ENCODE measurements at regions not wholly inside any gene's neighbourhood (a gene's known extent, or its start where the extent isn't known, plus 50 kb on each side); places are given as distances from the start of the nearest gene placed in this dataset.
"Not testable (repeated sequence)": the region's sequence is repeated elsewhere in the genome, so short reads cannot be mapped to it uniquely, and the experiment has no call there.

DNA sequence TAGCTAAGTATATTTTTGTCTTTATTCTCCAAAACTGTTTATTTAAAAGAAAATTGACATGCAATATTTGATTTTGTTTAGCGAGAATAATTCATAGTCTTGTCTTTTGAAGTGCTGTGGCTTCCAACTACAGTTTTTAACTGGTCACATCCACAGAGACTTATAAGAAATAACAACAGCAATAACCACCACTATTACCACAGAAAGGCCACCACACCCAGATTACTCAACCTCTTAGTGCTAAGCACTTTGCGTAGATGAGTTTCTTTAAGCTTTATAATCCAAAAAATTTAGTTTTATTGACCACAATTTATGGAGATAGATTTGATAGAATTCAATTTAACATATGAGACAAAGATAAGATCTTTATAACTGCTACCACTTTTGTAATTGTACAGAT, 468.4 kb upstream of the UBE2E2 start:
- TF ChIP-seq CTCF (IDR thresholded peaks at IDR 0.05; ENCODE audit: insufficient read depth, low read depth, low read length, missing control alignments), result no peak
- DNase-seq (ENCODE audit: low read depth), result no peak
- no peak overlapping the region for H3K4me3 ChIP-seq (ENCODE audit: low read depth, low read length)

- DNase-seq (ENCODE audit: low read depth), result no peak
- TF ChIP-seq CTCF (IDR thresholded peaks at IDR 0.05; ENCODE audit: insufficient read depth, low read depth, low read length, missing control alignments), result no peak
- H3K4me3 ChIP-seq (ENCODE audit: low read depth, low read length), result no peak overlapping the region
Observed at GRCh38 chr3:22735373-22735772, 467.8 kb upstream of the UBE2E2 start.

DNA sequence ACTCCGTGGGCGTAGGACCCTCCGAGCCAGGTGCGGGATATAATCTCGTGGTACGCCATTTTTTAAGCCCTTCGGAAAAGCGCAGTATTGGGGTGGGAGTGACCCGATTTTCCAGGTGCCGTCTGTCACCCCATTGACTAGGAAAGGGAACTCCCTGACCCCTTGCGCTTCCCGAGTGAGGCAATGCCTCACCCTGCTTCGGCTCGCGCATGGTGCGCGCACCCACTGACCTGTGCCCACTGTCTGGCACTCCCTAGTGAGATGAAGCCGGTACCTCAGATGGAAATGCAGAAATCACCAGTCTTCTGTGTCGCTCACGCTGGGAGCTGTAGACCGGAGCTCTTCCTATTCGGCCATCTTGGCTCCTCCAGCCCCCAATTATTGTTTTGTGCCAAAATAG, 459.7 kb upstream of the UBE2E2 start:
- DNase-seq (ENCODE audit: low read depth); H3K4me3 ChIP-seq (ENCODE audit: low read depth, low read length): not testable (repeated sequence)

GRCh38 chr3:22745321-22745720, 457.8 kb upstream of the UBE2E2 start:
- no peak for DNase-seq (ENCODE audit: low read depth)
- H3K4me3 ChIP-seq (ENCODE audit: low read depth, low read length), result no peak overlapping the region
- no peak for TF ChIP-seq CTCF (IDR thresholded peaks at IDR 0.05; ENCODE audit: insufficient read depth, low read depth, low read length, missing control alignments)

DNA sequence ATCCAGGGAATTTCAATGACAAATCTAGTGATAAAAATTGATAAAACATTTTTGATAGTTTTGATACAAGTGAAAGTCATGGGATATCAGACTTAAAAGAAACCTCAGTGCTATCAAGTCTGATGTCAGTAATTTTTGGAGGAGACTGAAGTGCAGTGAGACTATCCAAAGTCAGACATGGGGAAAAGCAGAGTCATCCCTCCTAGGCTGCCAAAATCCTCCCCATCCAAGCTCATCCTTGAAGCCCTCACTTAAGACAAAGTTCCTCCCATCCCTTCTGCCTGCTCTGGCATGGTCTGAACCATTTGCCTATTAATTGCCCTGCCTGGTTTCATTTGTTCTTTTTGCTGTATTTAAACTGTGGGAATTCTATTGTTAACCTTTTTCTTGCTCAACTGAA, 456.9 kb upstream of the UBE2E2 start:
- no peak overlapping the region for H3K4me3 ChIP-seq (ENCODE audit: low read depth, low read length)
- no peak for DNase-seq (ENCODE audit: low read depth)
- no peak for TF ChIP-seq CTCF (IDR thresholded peaks at IDR 0.05; ENCODE audit: insufficient read depth, low read depth, low read length, missing control alignments)

DNA sequence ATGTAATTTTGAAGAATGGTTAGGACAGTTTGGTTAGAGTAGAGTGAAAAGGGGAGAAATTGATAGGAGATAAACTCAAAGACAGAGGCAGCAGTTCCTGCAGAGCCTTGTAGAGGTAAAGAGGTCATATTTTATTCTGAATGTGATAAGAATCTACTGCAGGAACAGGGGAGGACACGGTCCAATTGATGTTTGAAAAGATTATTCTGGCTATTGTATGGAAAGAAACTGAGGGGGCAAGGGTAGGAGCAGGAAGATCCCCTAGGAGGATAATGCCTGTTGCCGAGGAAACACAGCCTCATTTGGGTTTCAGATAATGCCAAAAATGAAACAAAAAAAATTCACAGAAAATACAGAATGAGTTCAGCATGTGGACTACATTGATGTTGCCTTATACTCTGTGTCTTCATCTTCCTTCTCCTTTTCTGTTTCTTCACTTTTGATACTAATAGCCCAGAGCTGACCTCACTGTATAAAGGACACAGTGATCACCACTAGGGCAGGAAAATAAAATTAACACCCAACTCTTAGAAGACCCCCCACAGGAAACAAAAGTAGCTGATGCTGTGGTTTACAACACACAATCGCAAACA, 454.6 kb upstream of the UBE2E2 start:
- no peak for DNase-seq (ENCODE audit: low read depth)
- no peak for TF ChIP-seq CTCF (IDR thresholded peaks at IDR 0.05; ENCODE audit: insufficient read depth, low read depth, low read length, missing control alignments)
- no peak overlapping the region for H3K4me3 ChIP-seq (ENCODE audit: low read depth, low read length)

- no peak for DNase-seq (ENCODE audit: low read depth)
- no peak for TF ChIP-seq CTCF (IDR thresholded peaks at IDR 0.05; ENCODE audit: insufficient read depth, low read depth, low read length, missing control alignments)
- no peak overlapping the region for H3K4me3 ChIP-seq (ENCODE audit: low read depth, low read length)
Observed at GRCh38 chr3:22759636-22760310, 443.4 kb upstream of the UBE2E2 start.
